Psoas muscle (tissue), 7 donors: ENCODE measurements at regions not wholly inside any gene's neighbourhood (a gene's known extent, or its start where the extent isn't known, plus 50 kb on each side); places are given as distances from the start of the nearest gene placed in this dataset.
A peak's percentile ranks its signal among the peaks of the same experiment; 100 is the strongest.
"Not testable (repeated sequence)": the region's sequence is repeated elsewhere in the genome, so short reads cannot be mapped to it uniquely, and the experiment has no call there.

Experiments
- ATAC-seq, 4 donors: fragments of 200-7000 bp; cut with Tn5 transposase; one replicate each; pipeline ENCODE4 v1.9.1; 2020; ENCODE audit warnings: moderate library complexity in 3 of 4, mild to moderate bottlenecking in 2 of 4
- DNase-seq, 2 donors: peaks; one replicate each; pipeline ENCODE4 v3.0.0-alpha.2; 2020
- H3K27ac ChIP-seq: fragments of 200-600 bp; one replicate; pipeline ENCODE4 v1.8.0; 2022
- H3K27me3 ChIP-seq, 3 donors: fragments of 200-600 bp in 1 of 3; one replicate each; pipeline versions ENCODE4 v1.6.1 to v1.8.0; 2013 to 2022; ENCODE audit warnings: low read length in 2 of 3, mild to moderate bottlenecking in 2 of 3, moderate library complexity in 1 of 3; ENCODE audit not compliant: insufficient read depth in 3 of 3
- H3K36me3 ChIP-seq, 2 donors: fragments of 200-600 bp in 1 of 2; one replicate each; pipeline versions ENCODE4 v1.6.1 to v1.8.0; 2013 to 2022; ENCODE audit warnings: low read depth in 1 of 2, mild to moderate bottlenecking in 1 of 2, moderate library complexity in 1 of 2; ENCODE audit not compliant: insufficient read depth in 1 of 2
- H3K4me1 ChIP-seq: fragments of 200-600 bp; one replicate; pipeline ENCODE4 v1.8.0; 2022
- H3K4me3 ChIP-seq: fragments of 200-600 bp; one replicate; pipeline ENCODE4 v1.8.0; 2022; ENCODE audit warnings: mild to moderate bottlenecking
- H3K9me3 ChIP-seq: fragments of 200-600 bp; one replicate; pipeline ENCODE4 v1.8.0; 2022
- WGBS, 3 donors: extraction: QIAGEN DNeasy Blood & Tissue Kit; methylation state at CpG; one replicate each; pipeline versions ENCODE4 v1.1.6 to v1.1.7; 2013; 5-methylcytosine and 5-hydroxymethylcytosine counted together
- intact Hi-C, 2 donors: fragments of 100-400 bp; cut with DNase I; formaldehyde crosslinking; loops; one replicate each; pipeline versions ENCODE4 v1.11.0 to v1.14.2; 2022
- TF ChIP-seq, protein P1 (sequence below): fragments of 200-600 bp; IDR thresholded peaks from one replicate; pipeline ENCODE4 v1.8.0; 2022; ENCODE audit warnings: antibody characterized with exemption
- donor health status: healthy with polysubstance abuse.
- donor health status: DM: no; HTN: no; CAD: no; lungs with moderate emphysema.
- donor health status: Bipolar disorder and iron deficiency.
- donor health status: healthy.
- donor health status: DM: yes; HTN: yes; CAD: no.
- donor health status: DM: no; HTN: no; CAD: no.
- donor health status: DM: yes; HTN: yes; CAD: no.

DNA sequence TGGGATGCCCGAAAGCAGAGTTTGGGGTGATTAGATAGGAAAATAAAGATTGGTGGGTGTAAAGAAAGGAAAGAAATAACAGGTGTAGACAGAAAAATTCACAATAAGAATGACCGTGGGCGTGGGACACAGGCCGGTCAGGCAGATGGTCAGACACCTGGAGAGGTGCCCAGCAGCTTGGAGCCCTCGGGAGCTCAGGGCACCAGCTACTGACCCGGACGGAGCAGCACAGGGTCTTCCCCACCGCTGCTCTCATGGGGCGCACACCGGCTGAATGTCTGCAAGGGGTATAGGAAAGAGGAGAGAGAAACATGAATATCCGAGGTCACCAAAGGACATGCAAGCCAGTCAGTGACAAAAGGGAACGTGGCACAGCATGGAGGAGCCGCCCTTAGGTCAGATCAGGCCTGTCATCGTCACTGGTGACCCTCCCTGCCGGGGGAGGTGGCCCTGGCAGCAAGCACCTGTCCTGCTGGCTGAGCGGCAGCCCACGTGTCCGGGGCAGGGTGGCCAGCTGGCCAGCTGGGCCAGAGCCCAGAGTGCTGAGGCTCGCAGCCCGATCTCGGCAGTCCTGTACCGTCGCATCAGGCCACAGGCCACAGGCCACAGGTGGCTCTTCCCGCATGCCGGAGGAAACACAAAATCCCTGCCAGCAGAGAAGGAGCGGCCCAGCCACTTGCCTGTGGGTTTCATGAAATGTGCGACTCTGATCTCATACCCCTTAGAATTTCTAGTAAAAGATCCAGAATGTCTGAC, 112.0 kb upstream of the NDUFV2 start:
- no peaks in the 10 kb centered on the region for H3K36me3 ChIP-seq
- 18 to 31% (median 20%) methylated on average over 27 of the region's 27 CpGs for WGBS, 3 donors
- intact Hi-C loops: no loop called here
- peak; percentile 80 to 91 for DNase-seq
- no peak overlapping the region for H3K4me3 ChIP-seq
- H3K27me3 ChIP-seq: no peaks in the 10 kb centered on the region
- peaks cover 12% of the 10 kb centered on the region for H3K4me1 ChIP-seq
- H3K9me3 ChIP-seq: no peaks in the 10 kb centered on the region
- peak; percentile 98 to 99 (median 98) for ATAC-seq
- TF ChIP-seq, protein P1, sequence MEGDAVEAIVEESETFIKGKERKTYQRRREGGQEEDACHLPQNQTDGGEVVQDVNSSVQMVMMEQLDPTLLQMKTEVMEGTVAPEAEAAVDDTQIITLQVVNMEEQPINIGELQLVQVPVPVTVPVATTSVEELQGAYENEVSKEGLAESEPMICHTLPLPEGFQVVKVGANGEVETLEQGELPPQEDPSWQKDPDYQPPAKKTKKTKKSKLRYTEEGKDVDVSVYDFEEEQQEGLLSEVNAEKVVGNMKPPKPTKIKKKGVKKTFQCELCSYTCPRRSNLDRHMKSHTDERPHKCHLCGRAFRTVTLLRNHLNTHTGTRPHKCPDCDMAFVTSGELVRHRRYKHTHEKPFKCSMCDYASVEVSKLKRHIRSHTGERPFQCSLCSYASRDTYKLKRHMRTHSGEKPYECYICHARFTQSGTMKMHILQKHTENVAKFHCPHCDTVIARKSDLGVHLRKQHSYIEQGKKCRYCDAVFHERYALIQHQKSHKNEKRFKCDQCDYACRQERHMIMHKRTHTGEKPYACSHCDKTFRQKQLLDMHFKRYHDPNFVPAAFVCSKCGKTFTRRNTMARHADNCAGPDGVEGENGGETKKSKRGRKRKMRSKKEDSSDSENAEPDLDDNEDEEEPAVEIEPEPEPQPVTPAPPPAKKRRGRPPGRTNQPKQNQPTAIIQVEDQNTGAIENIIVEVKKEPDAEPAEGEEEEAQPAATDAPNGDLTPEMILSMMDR: no peak
- peak overlapping the region; percentile 72 for H3K27ac ChIP-seq

- 38 to 60% (median 42%) methylated on average over 2 of the region's 2 CpGs for WGBS, 3 donors
- peaks cover 12% of the 10 kb centered on the region for H3K4me1 ChIP-seq
- no peaks in the 10 kb centered on the region for H3K27me3 ChIP-seq
- no peak overlapping the region for H3K4me3 ChIP-seq
- H3K9me3 ChIP-seq: no peaks in the 10 kb centered on the region
- intact Hi-C loops: no loop called here
- ATAC-seq (no peak), DNase-seq (no peak)
- H3K36me3 ChIP-seq: no peaks in the 10 kb centered on the region
- TF ChIP-seq, protein P1: no peak
- peak overlapping the region; percentile 72 for H3K27ac ChIP-seq
Measured at GRCh38 chr18:8991155-8991554, 111.3 kb upstream of the NDUFV2 start.

DNA sequence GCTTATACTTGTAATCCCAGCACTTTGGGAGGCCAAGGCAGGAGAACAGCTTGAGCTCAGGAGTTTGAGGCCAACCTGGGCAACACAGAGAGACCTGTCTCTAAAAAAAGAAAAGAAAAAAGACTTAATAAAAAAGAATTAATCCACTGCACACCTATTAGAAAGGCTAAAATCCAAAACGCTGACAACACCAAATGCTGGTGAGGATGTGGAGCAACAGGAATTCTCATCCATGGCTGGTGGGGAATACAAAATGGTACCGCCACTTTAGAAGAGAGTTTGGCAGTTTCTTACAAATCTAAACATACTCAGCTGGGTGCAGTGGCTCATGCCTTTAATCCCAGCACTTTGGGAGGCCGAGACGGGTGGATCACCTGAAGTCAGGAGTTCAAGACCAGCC, 110.0 kb upstream of the NDUFV2 start:
- 96 to 99% (median 96%) methylated on average over 4 of the region's 4 CpGs for WGBS, 3 donors
- intact Hi-C loops, H3K4me3 ChIP-seq, H3K27me3 ChIP-seq, H3K27ac ChIP-seq, H3K9me3 ChIP-seq, DNase-seq, H3K36me3 ChIP-seq, ATAC-seq: not testable (repeated sequence)
- peaks cover 12% of the 10 kb centered on the region for H3K4me1 ChIP-seq

DNA sequence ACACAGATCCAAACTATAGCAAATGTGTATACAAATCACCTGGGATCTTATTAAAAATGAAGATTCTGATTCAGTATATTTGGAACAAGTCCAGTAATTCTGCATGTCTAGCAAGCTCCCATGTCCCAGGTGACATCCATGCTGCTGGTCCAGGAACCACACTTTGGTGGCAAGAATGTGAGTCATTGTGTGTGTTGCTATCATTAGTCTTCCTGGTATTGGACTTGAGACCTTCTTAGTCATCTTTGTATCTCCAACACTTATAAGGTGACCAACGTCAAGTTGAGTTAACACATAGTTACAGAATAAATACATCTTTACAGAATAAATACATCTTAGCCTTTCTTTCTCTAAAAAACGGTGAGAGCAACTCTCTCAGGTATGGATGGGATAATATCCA, 107.9 kb upstream of the NDUFV2 start:
- TF ChIP-seq, protein P1: no peak
- ATAC-seq: no peak
- H3K9me3 ChIP-seq: no peaks in the 10 kb centered on the region
- no peaks in the 10 kb centered on the region for H3K36me3 ChIP-seq
- H3K27ac ChIP-seq: no peak overlapping the region
- no peak overlapping the region for H3K4me3 ChIP-seq
- H3K4me1 ChIP-seq: peaks cover 23% of the 10 kb centered on the region
- no peak for DNase-seq
- H3K27me3 ChIP-seq: no peaks in the 10 kb centered on the region
- intact Hi-C loops: no loop called here
- 43 to 65% (median 48%) methylated on average over 2 of the region's 2 CpGs for WGBS, 3 donors

DNA sequence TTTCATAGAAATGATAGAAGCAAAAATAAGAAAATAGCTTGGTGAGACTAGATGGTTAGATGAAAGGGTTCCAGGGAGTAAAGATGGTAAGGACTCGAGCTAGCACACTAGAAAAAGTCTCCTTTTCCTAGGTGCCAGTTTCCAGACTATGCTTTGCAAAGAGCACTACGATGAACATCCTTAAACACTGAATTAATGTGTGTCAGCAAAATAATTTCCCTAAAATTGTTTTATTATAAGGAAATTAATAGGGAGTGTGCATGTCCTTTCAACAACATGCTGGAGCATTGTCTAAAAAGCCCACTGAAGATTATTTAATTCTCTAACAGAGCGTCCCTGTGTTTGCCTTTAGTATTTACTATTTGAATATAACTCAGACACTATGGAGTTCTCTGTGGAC, 107.4 kb upstream of the NDUFV2 start:
- no peaks in the 10 kb centered on the region for H3K36me3 ChIP-seq
- H3K27me3 ChIP-seq: no peaks in the 10 kb centered on the region
- intact Hi-C loops: no loop called here
- no peak overlapping the region for H3K4me3 ChIP-seq
- TF ChIP-seq, protein P1: no peak
- no peaks in the 10 kb centered on the region for H3K9me3 ChIP-seq
- no peak overlapping the region for H3K27ac ChIP-seq
- ATAC-seq: no peak
- no peak for DNase-seq
- peaks cover 28% of the 10 kb centered on the region for H3K4me1 ChIP-seq
- WGBS, 3 donors: 63 to 78% (median 63%) methylated on average over 3 of the region's 3 CpGs
